HG03175 (cell line): ENCODE measurements at regions not wholly inside any gene's neighbourhood (a gene's known extent, or its start where the extent isn't known, plus 50 kb on each side); places are given as distances from the start of the nearest gene placed in this dataset.
"Not testable (repeated sequence)": the region's sequence is repeated elsewhere in the genome, so short reads cannot be mapped to it uniquely, and the experiment has no call there.

Experiments used
- ATAC-seq: cut with Tn5 transposase; IDR thresholded peaks from one replicate; pipeline ENCODE4 v1.9.1; 2021; ENCODE audit warnings: mild to moderate bottlenecking, moderate library complexity; ENCODE audit not compliant: unreplicated experiment

- peak; percentile 19 for ATAC-seq
These were observed 116.5 kb upstream of the PLGLB2 start for GRCh38 chr2:87631402-87631801.

GRCh38 chr2:87633287-87633963 is 114.5 kb upstream of the PLGLB2 start:
- not testable (repeated sequence) for ATAC-seq

- not testable (repeated sequence) for ATAC-seq
These were observed 113.8 kb upstream of the PLGLB2 start for GRCh38 chr2:87634106-87634505.

- not testable (repeated sequence) for ATAC-seq
These were observed 112.8 kb upstream of the PLGLB2 start for GRCh38 chr2:87634971-87635650.

- ATAC-seq: not testable (repeated sequence)
These were observed 111.6 kb upstream of the PLGLB2 start for GRCh38 chr2:87636246-87636645.

GRCh38 chr2:87636735-87637134 is 111.2 kb upstream of the PLGLB2 start:
- ATAC-seq: not testable (repeated sequence)

GRCh38 chr2:87637249-87637990 is 110.5 kb upstream of the PLGLB2 start:
- not testable (repeated sequence) for ATAC-seq

GRCh38 chr2:87638114-87638807 is 109.6 kb upstream of the PLGLB2 start:
- not testable (repeated sequence) for ATAC-seq

GRCh38 chr2:87638872-87639271 is 109.0 kb upstream of the PLGLB2 start:
- not testable (repeated sequence) for ATAC-seq

GRCh38 chr2:87639801-87640440 is 108.0 kb upstream of the PLGLB2 start:
- ATAC-seq: not testable (repeated sequence)

GRCh38 chr2:87640961-87641563 is 106.8 kb upstream of the PLGLB2 start:
- ATAC-seq: not testable (repeated sequence)

GRCh38 chr2:87643165-87643564 is 104.7 kb upstream of the PLGLB2 start:
- ATAC-seq: not testable (repeated sequence)

GRCh38 chr2:87647737-87648498 is 100.0 kb upstream of the PLGLB2 start:
- not testable (repeated sequence) for ATAC-seq

GRCh38 chr2:87648815-87649214 is 99.1 kb upstream of the PLGLB2 start:
- ATAC-seq: not testable (repeated sequence)

- not testable (repeated sequence) for ATAC-seq
These were observed 98.0 kb upstream of the PLGLB2 start for GRCh38 chr2:87649871-87650270.

- ATAC-seq: not testable (repeated sequence)
These were observed 97.0 kb upstream of the PLGLB2 start for GRCh38 chr2:87650837-87651236.

- ATAC-seq: not testable (repeated sequence)
These were observed 96.3 kb upstream of the PLGLB2 start for GRCh38 chr2:87651589-87651988.

- not testable (repeated sequence) for ATAC-seq
These were observed 94.5 kb upstream of the PLGLB2 start for GRCh38 chr2:87653373-87653772.

GRCh38 chr2:87654136-87654814 is 93.6 kb upstream of the PLGLB2 start:
- not testable (repeated sequence) for ATAC-seq
